ENCODE measurements at regions not wholly inside any gene's neighbourhood (a gene's known extent, or its start where the extent isn't known, plus 50 kb on each side); places are given as distances from the start of the nearest gene placed in this dataset.
"Not testable (repeated sequence)": the region's sequence is repeated elsewhere in the genome, so short reads cannot be mapped to it uniquely, and the experiment has no call there.

- DNase-seq = no peak
Observed at GRCh38 chr13:90591260-90591926, 756.1 kb upstream of the MIR17HG start.

GRCh38 chr13:90591927-90592268 is 755.6 kb upstream of the MIR17HG start:
- no peak for DNase-seq

DNA sequence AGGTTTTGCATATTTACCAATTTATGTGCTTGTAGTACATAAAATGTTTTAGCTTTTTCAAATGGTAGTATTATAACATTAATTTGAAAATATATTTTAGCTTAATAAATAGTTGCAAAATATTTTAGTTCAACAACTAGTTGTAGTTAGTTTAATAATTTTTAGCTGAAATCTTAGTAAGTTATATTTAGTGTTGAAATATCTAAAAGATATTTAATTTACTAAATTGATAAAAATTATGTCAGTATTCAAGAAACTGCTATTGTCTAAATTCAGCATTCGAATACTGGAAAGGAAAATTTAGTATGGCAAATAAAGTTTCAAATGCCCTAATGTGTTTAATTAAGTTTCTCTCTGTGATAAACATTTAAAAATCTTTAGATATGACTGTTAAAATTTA is 754.5 kb upstream of the MIR17HG start:
- DNase-seq = no peak

GRCh38 chr13:90594681-90595080 is 752.8 kb upstream of the MIR17HG start:
- no peak for DNase-seq

GRCh38 chr13:90605664-90606063 is 741.8 kb upstream of the MIR17HG start:
- no peak for DNase-seq

DNA sequence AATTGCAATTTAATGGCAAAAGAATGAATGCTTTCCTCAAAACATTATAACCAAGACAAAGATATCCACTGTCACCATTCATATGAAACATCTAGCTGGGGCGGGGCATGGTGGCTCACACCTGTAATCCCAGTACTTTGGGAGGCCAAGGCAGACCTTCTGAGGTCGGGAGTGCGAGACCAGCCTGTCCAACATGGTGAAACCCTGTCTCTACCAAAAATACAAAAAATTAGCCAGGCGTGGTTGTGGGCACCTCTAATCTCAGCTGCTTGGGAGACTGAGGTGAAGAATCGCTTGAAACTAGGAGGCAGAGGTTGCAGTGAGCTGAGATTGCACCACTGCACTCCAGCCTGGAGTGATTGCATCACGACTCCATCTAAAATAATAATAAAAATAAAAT is 740.6 kb upstream of the MIR17HG start:
- DNase-seq = not testable (repeated sequence)

- no peak for DNase-seq
Observed at GRCh38 chr13:90612391-90612790, 735.1 kb upstream of the MIR17HG start.

- no peak for DNase-seq
Observed at GRCh38 chr13:90613076-90613795, 734.3 kb upstream of the MIR17HG start.

DNA sequence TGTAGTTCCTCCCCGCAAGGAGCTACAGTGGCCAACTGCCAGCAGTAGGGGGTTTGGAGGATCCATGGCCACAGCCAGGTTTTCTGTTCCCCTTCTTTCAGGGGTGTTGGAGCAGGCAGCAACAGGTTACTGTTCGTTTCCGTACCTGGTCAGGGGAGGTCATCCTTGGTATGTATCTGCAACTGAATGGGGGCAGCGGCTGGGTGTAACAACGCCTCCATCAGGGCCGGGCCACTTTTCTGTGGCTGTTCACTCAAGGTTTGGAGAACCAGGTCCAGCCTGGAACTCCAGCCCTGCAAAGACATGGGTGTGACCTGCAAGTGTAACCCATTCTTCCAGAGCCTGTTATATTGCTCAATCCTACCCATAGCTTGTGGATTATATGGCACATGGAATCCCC is 732.3 kb upstream of the MIR17HG start:
- no peak for DNase-seq

GRCh38 chr13:90615767-90616166 is 731.7 kb upstream of the MIR17HG start:
- no peak for DNase-seq

- no peak for DNase-seq
Observed at GRCh38 chr13:90618133-90618532, 729.4 kb upstream of the MIR17HG start.

GRCh38 chr13:90622541-90622940 is 724.9 kb upstream of the MIR17HG start:
- DNase-seq = no peak

DNA sequence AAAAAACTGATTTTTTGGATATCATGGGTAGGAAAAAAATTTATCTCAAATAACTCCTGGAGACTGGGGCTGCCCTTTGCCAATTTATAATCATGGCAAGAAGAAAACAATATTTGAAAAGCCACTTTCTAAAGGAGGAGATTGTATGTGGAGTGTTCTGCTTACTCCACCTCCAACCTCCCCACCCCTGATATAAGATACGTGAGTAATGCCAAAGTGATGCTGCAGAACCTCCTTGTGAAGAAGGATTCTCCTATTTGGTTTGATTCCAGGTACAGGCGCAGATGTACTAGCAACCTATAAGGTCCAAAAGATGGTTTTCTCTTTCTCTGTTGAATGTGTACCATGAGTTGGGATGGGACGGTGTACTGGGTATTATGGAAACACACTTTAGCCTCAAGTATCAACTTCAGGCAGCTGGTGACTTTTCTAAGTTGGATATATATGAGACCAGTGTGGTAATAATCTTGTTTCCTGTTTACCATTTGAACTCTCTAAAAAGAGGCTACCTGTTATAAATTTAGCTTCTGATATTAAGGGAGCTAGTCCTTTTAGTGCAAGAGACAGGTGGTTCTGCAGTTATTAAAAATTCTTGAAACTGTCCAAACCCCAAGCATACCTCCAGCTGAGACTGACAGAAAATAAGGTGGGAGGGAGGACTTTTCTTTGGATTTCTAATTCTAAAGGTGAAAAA is 724.0 kb upstream of the MIR17HG start:
- no peak for DNase-seq

DNA sequence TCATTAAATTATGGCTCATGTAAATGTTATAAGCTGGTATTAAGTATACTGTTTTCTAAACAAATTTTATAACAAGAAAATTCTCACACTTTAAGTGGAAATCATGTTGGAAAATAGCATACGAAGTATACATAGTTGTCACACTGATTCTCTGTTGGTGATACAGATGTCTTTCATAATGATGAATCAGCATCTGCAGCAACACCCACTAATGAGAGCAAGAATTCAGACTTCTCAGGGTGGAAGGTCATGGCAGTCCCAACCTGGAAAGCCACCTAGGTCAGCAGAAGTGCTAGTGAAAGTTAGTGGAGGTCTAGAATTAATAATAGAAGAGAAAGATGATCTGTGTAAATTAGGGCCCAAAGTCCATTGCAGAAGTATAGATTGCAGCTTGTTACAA is 719.7 kb upstream of the MIR17HG start:
- DNase-seq = no peak

GRCh38 chr13:90628471-90628870 is 719.0 kb upstream of the MIR17HG start:
- no peak for DNase-seq

GRCh38 chr13:90630716-90631115 is 716.8 kb upstream of the MIR17HG start:
- no peak for DNase-seq

GRCh38 chr13:90632184-90632583 is 715.3 kb upstream of the MIR17HG start:
- no peak for DNase-seq

- DNase-seq = no peak
Observed at GRCh38 chr13:90633849-90634248, 713.6 kb upstream of the MIR17HG start.

DNA sequence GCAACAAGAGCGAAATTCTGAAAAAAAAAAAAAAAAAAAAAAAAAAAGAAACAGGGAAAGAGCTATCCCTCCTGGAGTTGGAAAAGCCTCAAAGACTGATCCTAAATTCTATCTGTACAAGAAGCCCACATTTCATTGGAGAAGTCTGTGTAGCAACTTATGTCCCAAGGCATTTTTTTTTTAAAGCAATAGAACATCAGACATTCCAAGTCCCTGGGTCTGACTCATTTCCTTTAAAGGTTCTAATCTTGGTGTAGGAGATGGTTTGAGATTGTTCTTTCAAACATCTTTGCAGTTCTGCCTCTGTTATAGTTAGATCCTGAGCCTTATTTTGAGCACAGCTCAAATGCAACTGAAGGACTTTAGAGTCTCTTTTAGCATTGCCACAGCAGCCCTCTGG is 706.5 kb upstream of the MIR17HG start:
- DNase-seq = no peak

DNA sequence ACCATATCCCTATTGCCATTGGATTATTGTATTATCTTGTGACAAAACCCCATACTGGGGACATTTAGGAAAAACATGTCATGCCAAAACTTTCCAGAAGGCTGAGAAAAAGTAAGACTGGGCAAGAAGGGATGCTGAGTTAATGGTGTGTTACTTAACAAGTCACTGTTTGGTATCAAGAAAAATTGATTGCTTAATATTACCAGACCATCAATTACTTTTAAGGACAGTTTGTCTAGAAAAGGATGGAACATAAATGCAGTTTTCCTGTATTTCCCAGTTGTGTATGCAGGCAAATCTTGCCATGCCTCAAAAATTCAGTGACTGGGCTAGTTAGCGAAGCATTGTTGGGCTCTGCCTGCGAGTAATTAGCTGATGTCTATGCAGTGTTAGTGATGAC is 705.6 kb upstream of the MIR17HG start:
- no peak for DNase-seq

DNA sequence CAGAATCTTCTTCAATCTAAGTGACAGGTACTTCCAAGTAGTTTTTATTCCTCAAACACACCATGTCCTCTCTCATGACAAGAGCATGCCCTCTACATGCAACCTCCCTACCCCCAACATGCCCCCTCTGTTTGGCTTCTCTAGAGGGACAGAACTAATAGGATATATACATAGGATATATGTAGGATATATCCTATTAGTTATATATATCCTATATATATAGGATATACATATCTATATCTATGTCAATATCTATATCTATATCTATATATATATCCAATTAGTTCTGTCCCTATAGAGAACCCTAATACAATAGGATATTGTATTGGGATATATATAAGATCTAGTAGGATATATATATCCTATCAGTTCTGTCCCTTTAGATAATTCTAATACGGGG is 701.9 kb upstream of the MIR17HG start:
- no peak for DNase-seq

DNA sequence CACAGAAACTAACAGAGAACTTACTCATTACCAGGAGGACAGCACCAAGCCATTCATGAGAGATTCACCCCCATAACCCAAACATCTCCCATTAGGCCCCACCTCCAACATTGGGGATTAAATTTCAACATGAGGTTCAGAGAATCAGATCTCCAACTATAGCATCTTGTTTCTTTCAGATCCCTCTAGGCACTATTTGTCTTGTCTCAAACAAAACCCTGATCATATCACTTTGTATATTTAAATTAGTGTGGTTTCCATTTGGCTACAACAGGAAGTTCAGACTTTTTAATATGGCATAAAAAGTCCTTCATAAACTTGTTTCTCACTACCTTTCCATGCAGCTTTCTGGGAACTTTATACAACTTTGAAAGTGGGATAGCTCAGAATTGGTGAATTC is 699.0 kb upstream of the MIR17HG start:
- DNase-seq = no peak

GRCh38 chr13:90652036-90652435 is 695.5 kb upstream of the MIR17HG start:
- no peak for DNase-seq

DNA sequence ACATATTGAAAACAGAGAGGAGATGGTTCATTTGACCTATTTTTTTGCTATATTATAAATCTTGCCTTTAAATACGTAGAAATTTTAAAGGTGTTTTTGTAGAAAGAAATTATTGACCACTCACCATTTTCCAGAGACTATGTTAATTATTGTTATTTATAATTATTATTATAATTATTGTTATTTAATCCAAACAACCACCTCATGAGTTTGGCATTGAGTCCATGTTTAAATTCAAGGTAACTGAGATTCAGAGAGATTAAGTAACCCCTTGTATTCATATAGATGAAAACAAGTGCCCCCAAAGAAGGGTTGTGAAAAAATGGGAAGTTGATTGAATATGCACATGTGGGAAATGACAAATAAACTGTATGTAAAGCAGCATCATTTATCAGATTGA is 692.5 kb upstream of the MIR17HG start:
- DNase-seq = no peak
